ENCODE measurements at regions not wholly inside any gene's neighbourhood (a gene's known extent, or its start where the extent isn't known, plus 50 kb on each side); places are given as distances from the start of the nearest gene placed in this dataset.

DNA sequence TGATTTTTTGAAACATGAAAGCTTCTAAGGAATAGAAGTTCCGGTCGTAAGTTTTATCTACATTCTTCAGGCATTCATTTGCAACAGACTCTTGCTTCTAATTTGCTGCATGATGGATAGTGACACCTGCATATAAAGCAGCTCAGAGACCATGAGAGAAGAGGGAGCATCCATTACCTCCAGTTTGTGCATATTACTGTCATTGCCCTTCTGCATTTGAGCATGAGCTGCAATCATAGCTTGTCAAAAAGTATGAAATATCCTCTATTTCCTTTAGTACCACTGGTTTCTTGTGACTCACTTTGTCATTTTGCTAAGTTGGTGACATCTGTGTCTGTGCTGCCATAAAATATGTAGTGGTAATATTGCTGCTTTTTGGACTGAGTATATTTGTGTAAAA, 160.1 kb upstream of the STAC start:
- Histone ChIP-seq H3K23me2 (ENCODE audit: low read depth, low read length) (no peaks in the 10 kb centered on the region), H2AK5ac (ENCODE audit: low read depth, low read length) (no peak overlapping the region), H2AFZ (ENCODE audit: low read length) (no peak overlapping the region), H2BK15ac (ENCODE audit: low read length) (no peak overlapping the region), H3K14ac (ENCODE audit: insufficient read length) (no peak overlapping the region), H3K79me2 (ENCODE audit: control insufficient read depth in 1 of 2, insufficient read depth in 2 of 2, low read length in 2 of 2) (no peaks in the 10 kb centered on the region), H3K56ac (replicated peaks; ENCODE audit: insufficient read length, low read depth, low read length) (no peak overlapping the region), H3K4ac (replicated peaks; ENCODE audit: insufficient read length, low read depth, low read length) (no peak overlapping the region), H3K18ac (ENCODE audit: extremely low read depth, low read length) (no peak overlapping the region), H3K4me2 (ENCODE audit: insufficient read depth in 1 of 2, low read depth in 2 of 2, low read length in 2 of 2) (no peak overlapping the region), H2BK12ac (ENCODE audit: low read depth, low read length) (no peak overlapping the region), H3K79me1 (ENCODE audit: low read depth, low read length) (no peaks in the 10 kb centered on the region), H2BK120ac (replicated peaks; ENCODE audit: low read depth, low read length) (no peak overlapping the region), H2BK5ac (ENCODE audit: low read depth, low read length) (no peak overlapping the region), H2BK20ac (ENCODE audit: low read length) (no peak overlapping the region), H4K8ac (ENCODE audit: extremely low read depth, insufficient read depth, low read length) (no peak overlapping the region), H3K4me1 (replicated peaks in 1 of 4; ENCODE audit: control insufficient read depth in 3 of 4, insufficient read depth in 4 of 4, low read length in 3 of 4) (no peaks in the 10 kb centered on the region), H3K9me3 (ENCODE audit: insufficient read depth in 2 of 2, low read depth in 1 of 2, low read length in 1 of 2) (no peaks in the 10 kb centered on the region), H4K5ac (ENCODE audit: insufficient read length, low read depth, low read length) (no peak overlapping the region), H3K4me3 (ENCODE audit: extremely low read depth in 1 of 4, insufficient read depth in 2 of 4, low read depth in 3 of 4, low read length in 4 of 4) (no peak overlapping the region), H3K9ac (replicated peaks in 1 of 4; ENCODE audit: extremely low read depth in 1 of 4, low read depth in 3 of 4, low read length in 3 of 4) (no peak overlapping the region), H3K27me3 (replicated peaks in 1 of 4; ENCODE audit: control insufficient read depth in 3 of 4, extremely low read depth in 1 of 4, insufficient read depth in 3 of 4, low read length in 3 of 4) (no peaks in the 10 kb centered on the region), H4K20me1 (replicated peaks in 1 of 2; ENCODE audit: control insufficient read depth in 1 of 2, insufficient read depth in 2 of 2, low read length in 2 of 2) (no peaks in the 10 kb centered on the region), H3K36me3 (ENCODE audit: control insufficient read depth in 2 of 4, insufficient read depth in 4 of 4, low read length in 3 of 4) (no peaks in the 10 kb centered on the region), H4K91ac (replicated peaks; ENCODE audit: insufficient read length, low read length) (no peak overlapping the region), H3K27ac (ENCODE audit: low read depth, low read length) (no peak overlapping the region), H3K23ac (ENCODE audit: insufficient read length) (no peak overlapping the region)
- no peak for FAIRE-seq
- TF ChIP-seq TAF7 (optimal IDR thresholded peaks at IDR 0.05; ENCODE audit: borderline replicate concordance, low read depth, low read length): no peak
- TF ChIP-seq RBBP5 (IDR thresholded peaks at IDR 0.05; ENCODE audit: borderline replicate concordance, low read depth, low read length): no peak
- TF ChIP-seq RXRA (IDR thresholded peaks at IDR 0.05; ENCODE audit: insufficient read depth, low read depth, low read length): no peak
- TF ChIP-seq RNF2 (IDR thresholded peaks at IDR 0.05; ENCODE audit: borderline replicate concordance, low read depth, low read length, missing control alignments, poor library complexity, severe bottlenecking): no peak
- WGBS, 2 experiments (ENCODE audit: extremely low coverage in 1 of 2, insufficient coverage in 1 of 2, insufficient read length in 1 of 2, insufficient replicate concordance in 2 of 2, low coverage in 1 of 2, low lambda C conversion rate in 2 of 2, missing lambda C conversion rate in 1 of 2): 96% methylated on average over 2 of the region's 2 CpGs; no CpG with 5 or more reads in 1 of the 2 experiments
- no peak for DNase-seq (ENCODE audit: low read depth in 1 of 2, low spot score in 2 of 2)
- POLR2A ChIA-PET (ENCODE audit: partially characterized antibody): interaction anchor here (0.5 kb wide), 1 partner anchor 12 kb away, joined by 3 read pairs; no protein-coding TSS in a partner anchor
- CTCF ChIA-PET (ENCODE audit: partially characterized antibody): interaction anchor here (0.8 to 0.9 kb wide), 2 partner anchors 12 to 19 kb away, joined by 3 read pairs; no protein-coding TSS in a partner anchor

Data from H1 (cell line).